Left lung (tissue), 4 donors: ENCODE measurements at regions not wholly inside any gene's neighbourhood (a gene's known extent, or its start where the extent isn't known, plus 50 kb on each side); places are given as distances from the start of the nearest gene placed in this dataset.
A peak's percentile ranks its signal among the peaks of the same experiment; 100 is the strongest.
"Not testable (repeated sequence)": the region's sequence is repeated elsewhere in the genome, so short reads cannot be mapped to it uniquely, and the experiment has no call there.

Source experiments
- ATAC-seq: fragments of 200-7000 bp; cut with Tn5 transposase; one replicate; pipeline ENCODE4 v1.9.1; 2020; ENCODE audit warnings: moderate library complexity
- DNase-seq, 4 donors: peaks; one replicate each; pipeline ENCODE4 v3.0.0-alpha.2; 2013 to 2020
- H3K27ac ChIP-seq, 2 donors: fragments of 200-600 bp; sonication (generic) in 1 of 2; one replicate each; pipeline versions ENCODE4 v1.5.0 to v1.8.0; 2020 to 2021
- H3K27me3 ChIP-seq, 2 donors: fragments of 200-600 bp; sonication (generic) in 1 of 2; one replicate each; pipeline versions ENCODE4 v1.5.0 to v1.8.0; 2020 to 2021
- H3K36me3 ChIP-seq, 2 donors: fragments of 200-600 bp; sonication (generic) in 1 of 2; one replicate each; pipeline versions ENCODE4 v1.5.0 to v1.8.0; 2020 to 2021
- H3K4me1 ChIP-seq, 2 donors: fragments of 200-600 bp; one replicate each; pipeline ENCODE4 v1.8.0; 2021
- H3K4me3 ChIP-seq, 2 donors: fragments of 200-600 bp; sonication (generic) in 1 of 2; one replicate each; pipeline versions ENCODE4 v1.5.0 to v1.8.0; 2020 to 2021; ENCODE audit warnings: mild to moderate bottlenecking in 1 of 2
- H3K9me3 ChIP-seq, 2 donors: fragments of 200-600 bp; sonication (generic) in 1 of 2; one replicate each; pipeline versions ENCODE4 v1.5.0 to v1.8.0; 2020 to 2021
- intact Hi-C, 2 donors: fragments of 100-400 bp; cut with DNase I; formaldehyde crosslinking; loops; one replicate each; pipeline versions ENCODE4 v1.11.2 to v1.14.2; 2022
- TF ChIP-seq, protein P1 (sequence below), 2 donors: fragments of 200-600 bp; sonication (generic) in 1 of 2; IDR thresholded peaks; one replicate each; pipeline versions ENCODE4 v1.5.0 to v1.8.0; 2021; ENCODE audit warnings: antibody characterized with exemption in 2 of 2
- donor health status: DM: no; HTN: yes; CAD: no.
- donor health status: DM: no; HTN: no; CAD: no.

DNA sequence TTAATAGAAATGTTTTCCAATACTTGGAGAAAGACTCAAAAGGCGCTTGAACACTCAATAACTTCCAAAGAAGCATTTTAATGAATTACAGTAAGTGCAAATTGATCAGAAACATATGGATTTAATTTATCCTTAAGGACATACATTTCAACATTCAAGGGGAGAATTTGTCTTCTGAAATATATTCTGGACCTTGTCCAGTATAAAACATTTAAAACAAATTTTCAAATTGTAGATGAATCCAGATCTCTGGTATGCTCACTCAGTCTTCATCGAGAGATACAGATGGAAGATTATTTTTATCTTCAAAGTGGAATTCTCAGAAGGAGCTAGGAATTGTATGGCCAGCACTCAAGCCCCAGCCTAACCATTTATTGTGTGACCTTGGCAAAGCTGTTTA is 310.4 kb downstream of the ZNF674 start:
- Histone ChIP-seq H3K27me3 (no peaks in the 10 kb centered on the region), H3K36me3 (no peaks in the 10 kb centered on the region), H3K4me3 (no peak overlapping the region), H3K4me1 (no peaks in the 10 kb centered on the region), H3K27ac (no peak overlapping the region), H3K9me3 (no peaks in the 10 kb centered on the region)
- intact Hi-C loops: no loop called here
- no peak for DNase-seq
- TF ChIP-seq, protein P1, sequence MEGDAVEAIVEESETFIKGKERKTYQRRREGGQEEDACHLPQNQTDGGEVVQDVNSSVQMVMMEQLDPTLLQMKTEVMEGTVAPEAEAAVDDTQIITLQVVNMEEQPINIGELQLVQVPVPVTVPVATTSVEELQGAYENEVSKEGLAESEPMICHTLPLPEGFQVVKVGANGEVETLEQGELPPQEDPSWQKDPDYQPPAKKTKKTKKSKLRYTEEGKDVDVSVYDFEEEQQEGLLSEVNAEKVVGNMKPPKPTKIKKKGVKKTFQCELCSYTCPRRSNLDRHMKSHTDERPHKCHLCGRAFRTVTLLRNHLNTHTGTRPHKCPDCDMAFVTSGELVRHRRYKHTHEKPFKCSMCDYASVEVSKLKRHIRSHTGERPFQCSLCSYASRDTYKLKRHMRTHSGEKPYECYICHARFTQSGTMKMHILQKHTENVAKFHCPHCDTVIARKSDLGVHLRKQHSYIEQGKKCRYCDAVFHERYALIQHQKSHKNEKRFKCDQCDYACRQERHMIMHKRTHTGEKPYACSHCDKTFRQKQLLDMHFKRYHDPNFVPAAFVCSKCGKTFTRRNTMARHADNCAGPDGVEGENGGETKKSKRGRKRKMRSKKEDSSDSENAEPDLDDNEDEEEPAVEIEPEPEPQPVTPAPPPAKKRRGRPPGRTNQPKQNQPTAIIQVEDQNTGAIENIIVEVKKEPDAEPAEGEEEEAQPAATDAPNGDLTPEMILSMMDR (IDR thresholded peaks at IDR 0.05): no peak
- ATAC-seq: no peak

DNA sequence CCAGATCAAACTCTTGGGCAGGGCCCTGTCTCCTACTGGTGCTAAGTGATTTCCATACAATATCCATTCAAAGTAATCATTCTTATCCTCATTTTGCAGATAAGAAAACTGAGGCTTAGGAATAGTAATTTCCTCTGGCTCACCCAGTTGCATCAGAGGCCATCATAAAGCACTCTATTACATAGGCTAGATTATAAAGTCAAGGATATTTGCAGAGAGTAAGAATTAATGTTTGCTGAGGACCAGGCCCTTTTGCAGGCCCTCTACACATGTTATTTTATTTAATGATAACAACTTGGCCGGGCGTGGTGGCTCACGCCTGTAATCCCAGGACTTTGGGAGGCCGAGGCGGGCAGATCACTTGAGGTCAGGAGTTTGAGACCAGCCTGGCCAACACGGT is 316.8 kb downstream of the ZNF674 start:
- Histone ChIP-seq H3K4me3 (no peak overlapping the region), H3K27me3 (no peaks in the 10 kb centered on the region), H3K27ac (no peak overlapping the region), H3K9me3 (no peaks in the 10 kb centered on the region), H3K36me3 (no peaks in the 10 kb centered on the region), H3K4me1 (no peaks in the 10 kb centered on the region)
- no peak for DNase-seq
- intact Hi-C loops: no loop called here
- no peak for ATAC-seq
- TF ChIP-seq, protein P1 (IDR thresholded peaks at IDR 0.05): no peak

DNA sequence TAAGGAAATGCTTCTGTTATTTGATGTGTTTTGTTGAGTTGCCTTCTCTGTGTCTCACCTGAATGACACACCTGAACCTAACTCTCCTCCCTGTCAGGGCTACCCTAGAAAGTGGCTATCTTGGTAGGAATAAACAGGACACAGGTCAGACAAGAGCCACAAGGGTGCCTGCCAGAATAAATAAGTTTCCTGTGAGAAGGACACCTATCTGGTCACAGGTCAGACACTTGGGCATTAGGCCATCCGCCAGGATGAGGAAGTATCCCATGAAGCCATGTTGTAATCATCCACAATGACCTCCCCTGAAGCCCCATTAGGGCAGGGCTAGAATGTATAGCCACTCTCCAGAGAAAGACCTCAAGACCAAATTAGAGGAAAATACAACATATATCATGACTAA is 318.8 kb downstream of the ZNF674 start:
- H3K4me1 ChIP-seq: no peaks in the 10 kb centered on the region
- H3K27ac ChIP-seq: no peak overlapping the region
- H3K9me3 ChIP-seq: no peaks in the 10 kb centered on the region
- H3K4me3 ChIP-seq: no peak overlapping the region
- TF ChIP-seq, protein P1 (IDR thresholded peaks at IDR 0.05): no peak
- no peaks in the 10 kb centered on the region for H3K36me3 ChIP-seq
- ATAC-seq (no peak), DNase-seq (no peak)
- intact Hi-C loops: no loop called here
- no peaks in the 10 kb centered on the region for H3K27me3 ChIP-seq

DNA sequence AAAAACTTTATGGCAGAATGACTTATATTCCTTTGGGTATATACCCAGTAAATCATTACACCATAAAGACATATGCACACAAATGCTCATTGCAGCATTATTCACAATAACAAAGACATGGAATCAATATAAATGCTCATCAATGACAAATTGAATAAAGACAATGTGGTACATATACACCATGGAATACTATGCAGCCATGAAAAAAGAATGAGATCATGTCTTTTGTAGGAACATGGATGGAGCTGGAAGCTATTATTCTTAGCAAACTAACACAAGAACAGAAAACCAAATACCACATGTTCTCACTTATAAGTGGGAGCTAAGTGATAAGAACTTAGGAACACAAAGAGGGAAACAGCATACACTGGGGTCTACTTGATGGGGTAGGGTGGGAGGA is 321.7 kb downstream of the ZNF674 start:
- DNase-seq, ATAC-seq, H3K4me1 ChIP-seq, intact Hi-C loops, H3K27me3 ChIP-seq, H3K4me3 ChIP-seq, H3K36me3 ChIP-seq, H3K27ac ChIP-seq, H3K9me3 ChIP-seq: not testable (repeated sequence)

DNA sequence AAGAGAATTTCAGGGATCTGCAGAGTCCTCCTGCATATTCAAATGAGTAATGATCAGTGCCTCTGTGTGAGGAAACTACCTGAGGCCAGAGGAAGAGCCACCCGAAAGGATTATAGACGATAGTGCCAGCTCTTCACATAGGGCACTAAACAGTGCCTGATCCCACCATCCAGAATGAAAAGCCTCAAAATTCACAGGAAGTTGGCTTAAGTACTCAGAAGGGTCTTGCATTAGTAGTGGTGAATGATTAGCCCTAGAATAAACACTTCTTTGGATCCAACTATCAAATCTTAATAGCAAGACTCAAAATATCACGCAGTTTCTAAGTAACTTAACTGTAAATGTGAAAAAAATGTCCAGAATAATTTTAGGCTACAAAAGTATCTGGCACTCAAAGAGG is 324.4 kb downstream of the ZNF674 start:
- Histone ChIP-seq H3K4me3 (no peak overlapping the region), H3K27me3 (peaks cover 0 to 7% of the 10 kb centered on the region in 2 donors), H3K27ac (no peak overlapping the region), H3K9me3 (no peaks in the 10 kb centered on the region), H3K4me1 (no peaks in the 10 kb centered on the region), H3K36me3 (no peaks in the 10 kb centered on the region)
- DNase-seq (peak in 1 of 4 donors; percentile 6), ATAC-seq (peak; percentile 19)
- intact Hi-C loops: no loop called here
- TF ChIP-seq, protein P1 (IDR thresholded peaks at IDR 0.05): no peak

DNA sequence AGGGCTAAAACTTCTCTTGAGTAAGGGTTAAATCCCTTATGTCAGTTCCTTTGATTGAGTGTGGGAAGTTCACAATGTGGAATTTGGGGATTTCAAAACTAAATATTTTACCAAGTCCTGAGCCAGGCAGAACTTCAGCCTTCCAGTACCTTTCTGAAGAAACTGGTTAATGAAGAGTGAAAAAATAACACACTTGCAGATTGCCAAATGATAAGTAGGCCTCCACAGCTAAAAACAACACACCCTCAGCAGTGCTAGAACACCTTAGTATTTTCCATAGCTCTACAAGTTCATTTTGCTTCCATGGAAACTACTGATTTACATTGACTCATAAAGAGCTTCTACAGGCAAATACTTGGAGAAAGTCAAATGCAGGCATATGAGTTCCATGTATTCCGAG is 326.8 kb downstream of the ZNF674 start:
- Histone ChIP-seq H3K27me3 (peaks cover 0 to 7% of the 10 kb centered on the region in 2 donors), H3K9me3 (no peaks in the 10 kb centered on the region), H3K4me1 (no peaks in the 10 kb centered on the region), H3K4me3 (no peak overlapping the region), H3K27ac (no peak overlapping the region), H3K36me3 (no peaks in the 10 kb centered on the region)
- peak; percentile 80 for ATAC-seq
- peak in 1 of 4 donors; percentile 21 for DNase-seq
- intact Hi-C loops: no loop called here
- TF ChIP-seq, protein P1 (IDR thresholded peaks at IDR 0.05): no peak
